ENCODE measurements at regions not wholly inside any gene's neighbourhood (a gene's known extent, or its start where the extent isn't known, plus 50 kb on each side); places are given as distances from the start of the nearest gene placed in this dataset.

GRCh38 chr10:120783098-120783497 lies 68.1 kb upstream of the WDR11 start:
- TF ChIP-seq CTCF (IDR thresholded peaks at IDR 0.05 in 8 of 11, conservative IDR thresholded peaks at IDR 0.05 in 3 of 11), result no peak
- TF ChIP-seq POLR2A (IDR thresholded peaks at IDR 0.05), result no peak

All from spleen (tissue), 7 donors.